Thoracic aorta (tissue), 2 donors: ENCODE measurements at regions not wholly inside any gene's neighbourhood (a gene's known extent, or its start where the extent isn't known, plus 50 kb on each side); places are given as distances from the start of the nearest gene placed in this dataset.

Experiments used
- ATAC-seq: fragments of 150-250 bp; one replicate; pipeline ENCODE4 v1.8.0; 2017; ENCODE audit warnings: low read depth; ENCODE audit not compliant: insufficient number of reproducible peaks, low FRiP score
- DNase-seq: peaks from one replicate; pipeline ENCODE4 v3.0.0-alpha.2; 2020; ENCODE audit warnings: low spot score
- H3K27ac ChIP-seq, 2 donors: fragments of 200-600 bp; sonication (generic); 1 replicate in 1 of 2; 2 replicates in 1 of 2; pipeline ENCODE4 v1.5.1; 2016; ENCODE audit warnings: mild to moderate bottlenecking in 2 of 2, moderate library complexity in 2 of 2
- H3K27me3 ChIP-seq: fragments of 200-600 bp; sonication (generic); replicated peaks from 2 replicates; pipeline ENCODE4 v1.6.0; 2016; ENCODE audit warnings: mild to moderate bottlenecking; ENCODE audit not compliant: insufficient read depth
- H3K36me3 ChIP-seq: fragments of 200-600 bp; sonication (generic); one replicate; pipeline ENCODE4 v1.5.1; 2016
- H3K4me1 ChIP-seq, 2 donors: fragments of 200-600 bp; sonication (generic); 1 replicate in 1 of 2; 2 replicates in 1 of 2; pipeline versions ENCODE4 v1.5.1 to v1.6.0; 2016; ENCODE audit warnings: low read depth in 2 of 2, mild to moderate bottlenecking in 1 of 2; ENCODE audit not compliant: control insufficient read depth in 1 of 2
- H3K4me3 ChIP-seq: fragments of 200-600 bp; sonication (generic); 2 replicates; pipeline ENCODE4 v1.5.1; 2016; ENCODE audit warnings: mild to moderate bottlenecking
- H3K9me3 ChIP-seq: fragments of 200-600 bp; sonication (generic); 2 replicates; pipeline ENCODE4 v1.5.1; 2016
- TF ChIP-seq, protein P1 (sequence below): fragments of 200-600 bp; sonication (generic); IDR thresholded peaks from one replicate; pipeline ENCODE4 v1.5.1; 2019; ENCODE audit warnings: antibody characterized with exemption

DNA sequence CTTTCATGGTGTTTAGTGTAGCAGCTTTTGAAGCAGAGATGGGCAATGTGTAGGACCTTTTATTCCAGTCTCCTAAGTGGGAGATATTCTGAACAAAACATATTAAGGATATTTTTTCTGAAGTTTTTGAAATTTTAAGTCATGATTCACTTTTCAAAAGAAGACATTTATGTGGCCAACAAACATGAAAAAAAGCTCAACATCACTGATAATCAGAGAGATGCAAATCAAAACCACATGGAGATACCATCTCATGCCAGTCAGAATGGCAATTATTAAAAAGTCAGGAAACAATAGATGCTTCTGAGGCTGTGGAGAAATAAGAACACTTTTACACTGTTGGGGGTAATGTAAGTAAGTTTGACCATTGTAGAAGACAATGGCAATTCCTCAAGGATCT, 76.0 kb downstream of the FAT4 start:
- Histone ChIP-seq H3K4me1 (peaks cover 32 to 80% of the 10 kb centered on the region in 2 donors), H3K4me3 (peak overlapping the region; percentile 29), H3K9me3 (no peaks in the 10 kb centered on the region), H3K27ac (peak overlapping the region; percentile 75 to 85), H3K36me3 (no peaks in the 10 kb centered on the region), H3K27me3 (no peaks in the 10 kb centered on the region)
- DNase-seq (no peak), ATAC-seq (no peak)
- TF ChIP-seq, protein P1, sequence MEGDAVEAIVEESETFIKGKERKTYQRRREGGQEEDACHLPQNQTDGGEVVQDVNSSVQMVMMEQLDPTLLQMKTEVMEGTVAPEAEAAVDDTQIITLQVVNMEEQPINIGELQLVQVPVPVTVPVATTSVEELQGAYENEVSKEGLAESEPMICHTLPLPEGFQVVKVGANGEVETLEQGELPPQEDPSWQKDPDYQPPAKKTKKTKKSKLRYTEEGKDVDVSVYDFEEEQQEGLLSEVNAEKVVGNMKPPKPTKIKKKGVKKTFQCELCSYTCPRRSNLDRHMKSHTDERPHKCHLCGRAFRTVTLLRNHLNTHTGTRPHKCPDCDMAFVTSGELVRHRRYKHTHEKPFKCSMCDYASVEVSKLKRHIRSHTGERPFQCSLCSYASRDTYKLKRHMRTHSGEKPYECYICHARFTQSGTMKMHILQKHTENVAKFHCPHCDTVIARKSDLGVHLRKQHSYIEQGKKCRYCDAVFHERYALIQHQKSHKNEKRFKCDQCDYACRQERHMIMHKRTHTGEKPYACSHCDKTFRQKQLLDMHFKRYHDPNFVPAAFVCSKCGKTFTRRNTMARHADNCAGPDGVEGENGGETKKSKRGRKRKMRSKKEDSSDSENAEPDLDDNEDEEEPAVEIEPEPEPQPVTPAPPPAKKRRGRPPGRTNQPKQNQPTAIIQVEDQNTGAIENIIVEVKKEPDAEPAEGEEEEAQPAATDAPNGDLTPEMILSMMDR: no peak

DNA sequence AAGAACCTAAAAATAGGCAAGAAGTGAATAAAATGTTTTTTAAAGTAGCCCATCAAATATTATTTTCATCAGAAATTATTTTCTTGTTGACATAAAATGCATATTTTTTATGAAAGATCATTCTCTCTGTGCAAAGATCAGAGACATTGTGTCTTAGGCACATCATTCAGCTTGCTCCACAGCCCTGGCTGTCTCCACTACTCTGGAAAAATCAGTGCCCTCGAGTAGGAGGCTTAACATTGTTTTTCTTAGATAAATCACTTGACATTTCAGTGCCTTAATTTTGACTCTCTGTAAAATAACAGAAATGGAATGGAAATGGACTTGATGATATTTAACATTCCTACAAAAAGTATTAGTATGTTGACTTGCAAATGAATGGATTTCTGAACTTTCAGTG, 77.9 kb downstream of the FAT4 start:
- H3K36me3 ChIP-seq: no peaks in the 10 kb centered on the region
- TF ChIP-seq, protein P1: no peak
- H3K4me1 ChIP-seq: peaks cover 25 to 68% of the 10 kb centered on the region in 2 donors
- no peak for ATAC-seq
- no peak for DNase-seq
- H3K9me3 ChIP-seq: no peaks in the 10 kb centered on the region
- peak overlapping the region; percentile 3 to 46 for H3K27ac ChIP-seq
- no peaks in the 10 kb centered on the region for H3K27me3 ChIP-seq
- peak overlapping the region; percentile 26 for H3K4me3 ChIP-seq

DNA sequence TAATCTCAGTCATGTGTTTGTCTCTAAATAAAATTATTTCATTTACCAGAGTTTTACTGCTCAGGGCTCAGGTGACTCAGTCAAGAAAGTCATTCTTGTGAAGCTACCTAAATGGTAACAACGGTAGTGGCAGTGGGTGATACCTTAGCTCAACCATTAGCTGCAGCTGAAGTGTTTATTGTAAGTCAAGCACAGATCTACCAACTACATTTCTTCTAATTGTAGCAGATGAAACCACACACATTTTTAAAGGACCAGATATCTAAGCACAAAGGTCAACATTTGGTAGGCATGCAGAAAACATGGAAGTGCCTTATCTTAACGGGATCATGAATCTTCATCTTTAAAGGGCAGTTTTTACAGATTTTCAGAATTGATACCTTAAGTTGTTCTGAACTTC, 79.1 kb downstream of the FAT4 start:
- Histone ChIP-seq H3K4me3 (no peak overlapping the region), H3K27me3 (no peaks in the 10 kb centered on the region), H3K9me3 (no peaks in the 10 kb centered on the region), H3K27ac (peak overlapping the region in 1 of 2 donors; percentile 46), H3K4me1 (peaks cover 24 to 63% of the 10 kb centered on the region in 2 donors), H3K36me3 (no peaks in the 10 kb centered on the region)
- no peak for DNase-seq
- no peak for ATAC-seq
- TF ChIP-seq, protein P1: no peak

DNA sequence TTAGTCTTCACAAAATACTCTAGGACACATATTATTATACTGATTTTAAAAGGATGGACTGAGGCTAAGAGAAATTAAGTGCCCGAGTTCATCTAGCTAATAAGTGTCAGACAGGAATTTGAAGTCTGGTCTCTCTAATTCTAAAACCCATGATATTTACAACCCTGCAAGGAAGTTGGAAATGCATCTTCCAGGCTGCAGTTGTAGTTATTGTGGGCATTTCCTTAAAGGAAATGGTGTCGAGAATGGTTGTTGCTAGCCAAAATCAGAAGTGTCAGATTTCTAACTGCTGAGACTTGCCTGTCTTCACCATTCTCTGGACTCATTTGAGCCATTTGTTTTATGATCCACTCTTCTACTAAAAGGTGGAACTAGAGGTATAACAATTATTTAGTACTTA, 82.5 kb downstream of the FAT4 start:
- ATAC-seq (no peak), DNase-seq (no peak)
- Histone ChIP-seq H3K27me3 (no peaks in the 10 kb centered on the region), H3K4me1 (peaks cover 29 to 45% of the 10 kb centered on the region in 2 donors), H3K9me3 (no peaks in the 10 kb centered on the region), H3K4me3 (no peak overlapping the region), H3K36me3 (no peaks in the 10 kb centered on the region), H3K27ac (no peak overlapping the region)
- TF ChIP-seq, protein P1: no peak

DNA sequence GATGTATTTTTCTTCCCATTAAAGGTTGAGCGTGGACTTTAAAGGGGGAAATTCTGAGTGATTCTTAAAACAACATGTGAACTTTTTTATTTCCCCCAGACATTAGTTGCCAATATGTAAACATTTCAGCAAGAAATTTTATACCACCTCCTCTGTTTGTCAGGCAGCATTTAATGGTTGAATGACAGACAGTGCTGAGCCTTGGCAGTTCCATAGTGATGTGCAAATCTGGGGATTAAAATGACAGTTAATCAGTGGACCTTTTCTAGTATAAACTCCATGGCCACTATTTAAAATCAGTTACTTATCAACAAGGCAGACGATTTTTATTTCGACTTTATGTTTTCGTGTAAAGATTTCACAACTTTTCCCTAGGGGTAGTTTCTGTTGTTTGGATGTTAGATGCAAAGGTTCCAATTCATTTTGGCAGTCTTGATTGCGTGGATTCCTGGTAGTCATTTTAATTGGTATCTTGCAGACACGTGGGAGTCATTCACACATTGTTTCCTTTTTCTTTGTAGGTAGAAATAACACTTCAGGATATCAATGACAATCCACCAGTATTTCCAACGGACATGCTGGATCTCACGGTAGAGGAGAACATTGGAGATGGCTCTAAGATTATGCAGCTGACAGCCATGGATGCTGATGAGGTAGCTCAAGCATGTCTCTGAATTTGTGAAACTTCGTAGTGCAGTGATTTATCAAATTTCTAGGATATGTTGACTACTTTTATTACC, 83.7 kb downstream of the FAT4 start:
- H3K4me1 ChIP-seq: peaks cover 23 to 34% of the 10 kb centered on the region in 2 donors
- peak overlapping the region in 1 of 2 donors; percentile 37 for H3K27ac ChIP-seq
- TF ChIP-seq, protein P1: no peak
- no peaks in the 10 kb centered on the region for H3K27me3 ChIP-seq
- H3K4me3 ChIP-seq: peak overlapping the region; percentile 13
- no peaks in the 10 kb centered on the region for H3K36me3 ChIP-seq
- ATAC-seq (no peak), DNase-seq (no peak)
- H3K9me3 ChIP-seq: no peaks in the 10 kb centered on the region
